ENCODE measurements at regions not wholly inside any gene's neighbourhood (a gene's known extent, or its start where the extent isn't known, plus 50 kb on each side); places are given as distances from the start of the nearest gene placed in this dataset.

DNA sequence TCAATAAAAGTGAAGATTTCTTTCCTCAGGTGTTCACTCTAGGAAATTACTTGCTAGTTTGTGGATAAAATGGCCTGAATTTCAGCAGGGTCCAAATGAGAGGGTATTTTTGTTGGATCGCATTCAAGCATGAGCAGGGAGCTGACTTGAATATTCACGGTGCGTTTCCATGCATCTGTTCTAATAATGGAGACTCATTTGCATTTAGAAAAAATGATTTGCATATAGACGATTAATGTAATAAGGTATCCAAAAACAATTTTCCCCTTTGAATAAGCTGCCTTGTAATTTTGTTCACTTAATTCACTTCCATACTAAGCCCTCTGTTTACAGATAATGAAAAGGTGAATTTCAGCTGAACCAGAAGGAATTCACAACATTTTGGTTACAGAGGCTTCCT is 130.9 kb upstream of the AJAP1 start:
- H3K4me3 ChIP-seq (ENCODE audit: low read depth, low read length) = no peak overlapping the region
- no peak for DNase-seq (ENCODE audit: low read depth)
- TF ChIP-seq, protein P1, sequence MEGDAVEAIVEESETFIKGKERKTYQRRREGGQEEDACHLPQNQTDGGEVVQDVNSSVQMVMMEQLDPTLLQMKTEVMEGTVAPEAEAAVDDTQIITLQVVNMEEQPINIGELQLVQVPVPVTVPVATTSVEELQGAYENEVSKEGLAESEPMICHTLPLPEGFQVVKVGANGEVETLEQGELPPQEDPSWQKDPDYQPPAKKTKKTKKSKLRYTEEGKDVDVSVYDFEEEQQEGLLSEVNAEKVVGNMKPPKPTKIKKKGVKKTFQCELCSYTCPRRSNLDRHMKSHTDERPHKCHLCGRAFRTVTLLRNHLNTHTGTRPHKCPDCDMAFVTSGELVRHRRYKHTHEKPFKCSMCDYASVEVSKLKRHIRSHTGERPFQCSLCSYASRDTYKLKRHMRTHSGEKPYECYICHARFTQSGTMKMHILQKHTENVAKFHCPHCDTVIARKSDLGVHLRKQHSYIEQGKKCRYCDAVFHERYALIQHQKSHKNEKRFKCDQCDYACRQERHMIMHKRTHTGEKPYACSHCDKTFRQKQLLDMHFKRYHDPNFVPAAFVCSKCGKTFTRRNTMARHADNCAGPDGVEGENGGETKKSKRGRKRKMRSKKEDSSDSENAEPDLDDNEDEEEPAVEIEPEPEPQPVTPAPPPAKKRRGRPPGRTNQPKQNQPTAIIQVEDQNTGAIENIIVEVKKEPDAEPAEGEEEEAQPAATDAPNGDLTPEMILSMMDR (conservative IDR thresholded peaks at IDR 0.05; ENCODE audit: low read depth, low read length) = no peak

DNA sequence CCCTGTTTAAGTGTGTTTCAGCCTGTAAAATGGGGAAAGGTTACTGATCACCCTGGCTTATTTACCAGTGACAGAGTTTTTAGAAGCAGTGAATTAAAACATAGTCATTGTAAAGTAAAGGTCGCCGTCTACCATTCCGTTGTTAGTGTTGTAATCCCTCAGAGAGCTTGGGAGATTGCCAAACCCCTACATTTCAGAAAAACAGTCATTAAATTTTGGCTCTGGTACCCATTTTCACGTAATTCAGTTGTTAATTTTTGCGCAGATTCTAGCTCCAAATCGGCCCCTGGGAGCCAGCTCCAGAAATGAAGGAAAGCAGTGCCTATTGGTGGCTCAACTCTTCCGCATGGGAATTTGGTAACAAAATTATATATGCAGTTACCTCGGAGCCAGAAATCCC is 127.7 kb upstream of the AJAP1 start:
- TF ChIP-seq, protein P1 (conservative IDR thresholded peaks at IDR 0.05; ENCODE audit: low read depth, low read length) = no peak
- no peak for DNase-seq (ENCODE audit: low read depth)
- no peak overlapping the region for H3K4me3 ChIP-seq (ENCODE audit: low read depth, low read length)

DNA sequence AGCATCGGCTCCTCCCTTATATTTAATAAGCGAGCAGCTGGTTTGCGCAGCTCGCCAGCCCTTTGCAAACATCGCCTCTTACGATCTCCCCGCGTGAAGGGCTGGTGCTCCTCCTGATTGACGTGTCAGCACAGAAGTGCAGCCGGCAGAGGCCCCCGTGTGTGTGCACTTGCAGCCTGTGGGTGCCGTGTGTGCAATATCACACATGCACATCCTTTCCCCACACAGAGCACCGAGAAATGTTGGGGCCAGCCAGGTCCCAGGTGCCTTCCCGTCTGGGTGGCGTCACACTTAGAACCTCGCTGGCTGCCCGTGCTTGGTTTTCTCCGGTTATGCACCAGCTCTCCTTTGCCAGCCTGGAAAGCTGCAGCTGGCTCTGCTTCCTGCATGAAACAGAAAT is 126.6 kb upstream of the AJAP1 start:
- no peak overlapping the region for H3K4me3 ChIP-seq (ENCODE audit: low read depth, low read length)
- TF ChIP-seq, protein P1 (conservative IDR thresholded peaks at IDR 0.05; ENCODE audit: low read depth, low read length) = no peak
- no peak for DNase-seq (ENCODE audit: low read depth)

DNA sequence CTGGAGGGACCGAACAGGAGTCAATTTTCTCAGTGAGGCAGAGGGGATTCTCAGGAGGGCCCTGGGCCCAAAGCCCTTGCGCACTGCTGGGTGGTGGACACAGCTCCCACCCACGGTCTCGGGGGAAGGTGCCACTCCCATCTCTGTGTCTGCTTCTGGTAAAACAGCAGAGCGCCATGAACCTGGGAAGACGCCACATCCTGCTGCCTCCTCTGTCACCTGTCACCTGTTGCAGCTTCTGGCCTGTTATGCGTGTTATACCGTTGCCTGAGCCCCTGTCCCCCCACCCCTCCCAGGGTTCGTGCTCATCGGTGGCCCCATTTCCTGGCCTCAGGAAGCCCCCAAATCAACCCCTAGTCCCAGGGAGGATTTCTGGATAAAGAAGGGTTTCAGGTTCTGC is 125.8 kb upstream of the AJAP1 start:
- no peak overlapping the region for H3K4me3 ChIP-seq (ENCODE audit: low read depth, low read length)
- TF ChIP-seq, protein P1 (conservative IDR thresholded peaks at IDR 0.05; ENCODE audit: low read depth, low read length) = no peak
- no peak for DNase-seq (ENCODE audit: low read depth)

DNA sequence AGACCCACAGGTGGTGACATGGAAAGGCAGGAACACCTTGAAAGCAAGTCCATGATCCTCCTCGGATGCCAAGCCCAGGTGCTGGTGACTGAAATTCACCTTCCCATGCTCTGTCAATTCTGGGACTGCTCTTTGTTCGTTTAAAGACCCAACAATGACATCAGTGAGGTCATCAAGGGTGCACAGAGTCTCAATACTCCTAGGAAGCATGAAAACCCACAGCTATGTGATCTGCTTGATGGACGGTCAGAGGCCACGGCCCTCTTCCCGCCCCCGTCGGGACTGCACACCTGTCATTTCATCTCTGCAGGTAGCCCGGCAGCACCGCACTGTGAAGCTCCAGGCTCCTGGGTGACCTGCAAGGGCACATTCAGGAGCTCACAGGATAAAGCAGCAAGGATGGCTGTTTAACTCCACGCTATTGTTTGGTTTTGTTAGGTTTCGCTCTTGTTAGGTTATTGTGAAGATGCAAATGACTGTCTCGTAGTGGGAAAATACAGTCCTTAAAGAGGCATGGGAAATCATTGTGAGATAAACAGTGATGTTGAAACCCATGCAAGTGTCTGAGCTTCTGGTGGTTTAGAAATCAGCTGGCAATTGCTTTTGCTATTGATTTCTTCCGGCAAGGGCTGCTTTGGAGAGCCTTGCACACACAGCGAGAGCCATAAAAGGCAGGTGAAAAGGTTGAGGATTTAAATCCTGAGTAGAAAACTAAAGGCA is 124.8 kb upstream of the AJAP1 start:
- TF ChIP-seq, protein P1 (conservative IDR thresholded peaks at IDR 0.05; ENCODE audit: low read depth, low read length) = no peak
- no peak overlapping the region for H3K4me3 ChIP-seq (ENCODE audit: low read depth, low read length)
- DNase-seq (ENCODE audit: low read depth) = no peak

DNA sequence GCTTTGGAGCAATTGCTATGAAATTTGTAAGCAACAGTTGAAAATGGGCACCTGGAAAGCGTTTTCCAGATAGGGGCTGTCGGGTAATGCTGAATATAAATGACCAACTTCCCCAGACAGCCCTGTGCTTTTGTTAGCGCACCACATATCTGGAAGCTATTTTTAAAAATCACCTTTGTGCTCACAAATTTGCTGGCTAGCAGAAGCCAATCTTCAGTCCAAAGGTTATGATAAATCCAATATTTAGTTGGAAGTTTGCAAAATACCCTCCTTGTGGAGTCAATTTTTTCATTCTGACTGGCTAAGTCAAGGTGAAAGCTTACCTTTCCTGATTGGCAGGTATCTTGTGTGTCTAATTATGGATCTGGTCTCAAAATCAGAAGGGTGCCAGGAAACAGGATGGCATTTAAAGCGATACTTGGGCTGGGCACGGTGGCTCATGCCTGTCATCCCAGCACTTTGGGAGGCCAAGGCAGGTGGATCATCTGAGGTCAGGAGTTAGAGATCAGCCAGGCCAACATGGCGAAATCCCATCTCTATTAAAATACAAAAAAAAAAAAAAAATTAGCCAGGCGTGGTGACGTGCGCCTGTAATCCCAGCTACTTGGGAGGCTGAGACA is 124.1 kb upstream of the AJAP1 start:
- DNase-seq (ENCODE audit: low read depth) = no peak
- TF ChIP-seq, protein P1 (conservative IDR thresholded peaks at IDR 0.05; ENCODE audit: low read depth, low read length) = no peak
- H3K4me3 ChIP-seq (ENCODE audit: low read depth, low read length) = no peak overlapping the region

DNA sequence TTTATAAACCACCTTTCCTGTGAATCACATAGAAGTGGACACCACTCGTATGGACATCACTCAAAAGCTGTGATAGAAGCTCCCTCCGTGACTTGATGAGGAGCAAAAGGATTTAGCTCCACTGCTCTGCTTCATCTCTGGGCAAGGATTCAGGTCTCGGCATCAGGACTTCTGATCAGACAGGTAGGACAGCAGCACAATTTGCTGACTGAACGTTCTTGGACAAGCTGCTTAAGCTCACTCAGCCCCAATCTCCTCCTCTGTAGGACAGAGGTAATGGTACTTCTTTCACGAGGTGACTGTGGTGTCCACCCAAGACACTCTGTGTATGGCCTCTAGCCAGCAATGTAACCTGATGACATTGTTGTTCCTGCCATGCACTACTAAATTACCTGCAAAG is 122.6 kb upstream of the AJAP1 start:
- DNase-seq (ENCODE audit: low read depth) = no peak
- TF ChIP-seq, protein P1 (conservative IDR thresholded peaks at IDR 0.05; ENCODE audit: low read depth, low read length) = no peak

More for the DNA sequence above, 122.6 kb upstream of the AJAP1 start:
- H3K4me3 ChIP-seq (ENCODE audit: low read depth, low read length) = no peak overlapping the region

All from choroid plexus epithelial cell (primary cell).